HL-60 (cell line): ENCODE measurements at regions not wholly inside any gene's neighbourhood (a gene's known extent, or its start where the extent isn't known, plus 50 kb on each side); places are given as distances from the start of the nearest gene placed in this dataset.

Experiments
- CTCF ChIP-seq: IDR thresholded peaks from one replicate; pipeline ENCODE4 v1.5.1; 2011; ENCODE audit warnings: low read length, control low read depth, inconsistent platforms; ENCODE audit not compliant: insufficient read depth
- SPI1 ChIP-seq: IDR thresholded peaks from 2 replicates; pipeline ENCODE4 v1.6.1; 2012; ENCODE audit warnings: low read depth, mild to moderate bottlenecking, borderline replicate concordance

- no peak; the same call in 1 of the 2 replicates for TF ChIP-seq SPI1
- no peak for TF ChIP-seq CTCF
These were observed 480.5 kb upstream of the ARRDC4 start for GRCh38 chr15:97479957-97480356.
